ENCODE measurements at regions not wholly inside any gene's neighbourhood (a gene's known extent, or its start where the extent isn't known, plus 50 kb on each side); places are given as distances from the start of the nearest gene placed in this dataset.

- DNase-seq: no peak
Observed at GRCh38 chr2:5442736-5443135, 249.4 kb upstream of the SOX11 start.

GRCh38 chr2:5444168-5444567 is 248.0 kb upstream of the SOX11 start:
- DNase-seq: no peak

GRCh38 chr2:5444854-5445253 is 247.3 kb upstream of the SOX11 start:
- no peak for DNase-seq

- no peak for DNase-seq
Observed at GRCh38 chr2:5449867-5450266, 242.3 kb upstream of the SOX11 start.

GRCh38 chr2:5453220-5454050 is 238.7 kb upstream of the SOX11 start:
- DNase-seq: no peak

- DNase-seq: no peak
Observed at GRCh38 chr2:5454051-5454390, 238.2 kb upstream of the SOX11 start.

- DNase-seq: no peak
Observed at GRCh38 chr2:5459041-5459440, 233.1 kb upstream of the SOX11 start.

GRCh38 chr2:5464657-5465056 is 227.5 kb upstream of the SOX11 start:
- no peak for DNase-seq

GRCh38 chr2:5465859-5466258 is 226.3 kb upstream of the SOX11 start:
- no peak for DNase-seq

- no peak for DNase-seq
Observed at GRCh38 chr2:5467178-5467905, 224.8 kb upstream of the SOX11 start.

- DNase-seq: no peak
Observed at GRCh38 chr2:5472673-5473072, 219.5 kb upstream of the SOX11 start.

- DNase-seq: no peak
Observed at GRCh38 chr2:5473635-5474034, 218.5 kb upstream of the SOX11 start.

- DNase-seq: no peak
Observed at GRCh38 chr2:5474716-5475115, 217.5 kb upstream of the SOX11 start.

GRCh38 chr2:5479265-5479928 is 212.8 kb upstream of the SOX11 start:
- DNase-seq: no peak

- peak in 1 of 14 donors; percentile 8 for DNase-seq
Observed at GRCh38 chr2:5482929-5483331, 209.3 kb upstream of the SOX11 start.

GRCh38 chr2:5484868-5485267 is 207.3 kb upstream of the SOX11 start:
- no peak for DNase-seq

GRCh38 chr2:5491523-5491922 is 200.7 kb upstream of the SOX11 start:
- DNase-seq: no peak

- DNase-seq: no peak
Observed at GRCh38 chr2:5493256-5493655, 198.9 kb upstream of the SOX11 start.

- no peak for DNase-seq
Observed at GRCh38 chr2:5494212-5494611, 198.0 kb upstream of the SOX11 start.

- no peak for DNase-seq
Observed at GRCh38 chr2:5495586-5495985, 196.6 kb upstream of the SOX11 start.

- no peak for DNase-seq
Observed at GRCh38 chr2:5497874-5498273, 194.3 kb upstream of the SOX11 start.

GRCh38 chr2:5501807-5502206 is 190.4 kb upstream of the SOX11 start:
- DNase-seq: no peak

GRCh38 chr2:5502385-5502784 is 189.8 kb upstream of the SOX11 start:
- DNase-seq: no peak

GRCh38 chr2:5504756-5505155 is 187.4 kb upstream of the SOX11 start:
- DNase-seq: no peak

Measured in C1 segment of cervical spinal cord (tissue), 14 donors.